ENCODE measurements at regions not wholly inside any gene's neighbourhood (a gene's known extent, or its start where the extent isn't known, plus 50 kb on each side); places are given as distances from the start of the nearest gene placed in this dataset.
"Not testable (repeated sequence)": the region's sequence is repeated elsewhere in the genome, so short reads cannot be mapped to it uniquely, and the experiment has no call there.

DNA sequence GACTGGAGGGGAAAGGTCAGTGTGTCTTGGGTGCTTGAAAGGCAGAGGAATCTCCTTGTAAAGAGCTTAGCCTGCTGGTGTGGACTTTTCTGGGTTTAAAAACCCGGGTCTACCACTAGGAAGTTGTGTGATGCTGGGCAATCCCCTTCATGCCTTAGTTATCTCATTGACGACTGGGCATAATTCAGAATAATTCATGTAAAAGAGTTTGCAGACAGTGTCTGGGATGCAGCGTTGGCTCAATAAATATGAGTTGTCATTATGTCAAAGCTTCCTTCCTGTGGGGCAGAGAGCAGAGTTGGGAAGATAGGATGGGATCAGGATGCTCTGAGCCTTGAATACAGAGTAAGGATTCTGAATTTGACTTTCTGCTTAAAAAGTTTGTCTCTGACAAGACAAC is 196.4 kb downstream of the ADRA2A start:
- no peak for DNase-seq

DNA sequence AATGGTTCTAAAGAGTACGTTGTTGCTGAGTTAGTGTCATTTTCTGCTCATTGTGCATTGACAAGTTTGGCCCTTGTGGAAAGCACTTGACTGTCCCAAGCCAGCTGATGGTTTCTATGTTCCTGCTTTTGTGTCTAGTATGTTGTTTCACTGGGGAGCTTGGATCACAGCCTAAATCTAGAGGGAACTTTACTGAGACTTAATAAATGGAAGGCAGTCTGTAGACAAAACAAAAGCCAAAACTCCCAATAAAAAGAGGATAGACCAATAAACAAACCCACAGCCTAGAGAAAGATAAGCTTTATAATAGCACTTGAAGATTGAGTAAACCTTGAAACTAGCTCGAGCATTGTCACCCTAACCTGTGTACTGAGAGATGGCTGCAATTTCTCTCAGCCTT is 196.8 kb downstream of the ADRA2A start:
- DNase-seq = no peak

DNA sequence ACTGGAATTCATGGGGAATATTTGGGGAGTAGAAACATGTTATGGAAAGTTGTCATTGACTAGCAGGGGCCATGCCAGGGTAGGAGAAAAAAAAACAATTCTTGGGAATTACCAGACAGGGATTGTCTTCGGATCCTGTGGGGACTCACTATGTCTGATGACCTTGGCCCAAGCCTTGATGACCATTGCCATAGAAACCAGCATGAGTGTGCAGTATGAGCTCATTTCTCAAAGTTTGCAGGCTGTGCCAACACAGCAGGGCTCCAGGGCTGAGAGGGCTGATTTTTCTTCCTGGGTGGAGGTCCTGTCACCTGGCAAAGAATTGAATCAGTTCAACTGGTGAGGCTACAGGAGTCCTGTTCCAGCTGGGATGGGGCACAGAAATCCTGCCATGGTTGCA is 198.3 kb downstream of the ADRA2A start:
- DNase-seq = no peak

DNA sequence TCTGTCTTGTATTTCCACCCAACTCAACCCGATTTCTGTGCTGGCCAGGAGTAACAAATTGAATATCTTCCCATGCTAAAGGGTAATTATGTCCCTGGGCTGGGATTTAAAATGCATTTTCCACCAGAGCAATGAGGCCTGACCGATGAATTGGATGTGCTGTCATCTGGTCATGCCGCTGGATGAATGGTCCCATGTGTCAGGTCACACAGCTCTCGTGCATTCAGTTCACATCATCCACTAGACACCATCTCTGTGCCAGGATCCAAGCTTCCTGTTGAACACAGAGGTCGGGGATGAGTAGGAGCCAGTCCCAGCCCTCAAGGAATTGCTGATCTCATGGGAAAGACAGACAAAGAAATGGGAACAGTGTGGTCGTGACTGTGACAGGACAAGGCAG is 200.8 kb downstream of the ADRA2A start:
- DNase-seq = no peak

DNA sequence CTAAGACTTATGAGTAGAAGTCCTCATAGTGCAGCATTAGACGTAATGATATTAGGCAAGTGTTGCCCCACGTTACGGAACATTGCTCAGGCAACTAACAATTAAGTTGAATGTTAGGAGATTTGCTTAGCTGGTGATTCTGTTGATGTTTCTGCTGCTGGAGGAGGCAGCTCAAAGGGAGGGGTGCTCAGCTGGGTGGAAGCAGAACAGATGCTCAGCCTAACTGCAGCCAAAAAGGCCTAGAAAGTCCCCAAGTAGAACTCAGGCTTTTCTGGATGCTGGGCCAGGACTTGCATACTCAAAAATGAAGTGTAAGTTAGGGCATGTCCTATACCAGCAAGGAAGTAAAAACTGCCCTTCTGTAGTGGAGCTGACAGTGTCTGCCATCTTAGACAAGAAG is 201.4 kb downstream of the ADRA2A start:
- DNase-seq = no peak

DNA sequence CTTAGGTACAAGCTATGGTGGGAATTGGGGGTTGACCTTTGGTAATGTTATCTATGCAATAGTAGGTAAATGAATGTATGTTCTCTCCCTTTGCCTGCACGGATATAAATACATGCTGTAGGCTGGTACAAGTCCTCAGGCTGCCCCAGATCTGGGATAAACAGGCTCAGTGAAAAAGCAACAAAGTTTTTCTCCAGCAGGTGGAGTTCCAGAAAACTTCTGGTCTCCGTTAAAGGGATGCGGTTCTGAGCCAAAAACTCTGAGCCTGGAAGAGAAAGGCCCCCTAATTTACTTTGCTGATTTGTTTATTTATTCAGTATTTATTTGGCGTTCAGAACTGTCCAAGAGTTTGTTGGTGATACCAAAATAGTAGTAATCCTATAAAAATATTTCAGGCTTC is 204.7 kb downstream of the ADRA2A start:
- no peak for DNase-seq

DNA sequence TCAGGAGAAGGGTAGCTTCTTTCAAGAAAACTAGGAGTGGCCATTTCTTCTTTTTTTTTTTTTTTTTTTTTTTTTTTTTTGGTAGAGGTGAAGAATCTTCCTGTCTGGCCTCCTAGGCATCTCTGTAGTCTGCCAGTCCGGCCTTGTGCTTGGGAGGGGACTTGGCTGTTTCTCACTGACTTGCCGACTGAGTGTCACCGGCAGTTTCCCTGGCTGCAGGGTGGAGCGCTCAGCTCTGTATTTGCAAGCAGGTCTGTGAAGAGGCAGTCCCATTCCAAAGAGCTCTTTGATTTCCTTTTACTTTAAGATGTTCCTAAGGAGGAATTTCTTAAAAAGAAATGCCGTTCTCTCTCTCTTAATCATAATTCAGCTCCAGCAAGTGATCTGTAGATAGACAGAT is 212.6 kb downstream of the ADRA2A start:
- DNase-seq = no peak

DNA sequence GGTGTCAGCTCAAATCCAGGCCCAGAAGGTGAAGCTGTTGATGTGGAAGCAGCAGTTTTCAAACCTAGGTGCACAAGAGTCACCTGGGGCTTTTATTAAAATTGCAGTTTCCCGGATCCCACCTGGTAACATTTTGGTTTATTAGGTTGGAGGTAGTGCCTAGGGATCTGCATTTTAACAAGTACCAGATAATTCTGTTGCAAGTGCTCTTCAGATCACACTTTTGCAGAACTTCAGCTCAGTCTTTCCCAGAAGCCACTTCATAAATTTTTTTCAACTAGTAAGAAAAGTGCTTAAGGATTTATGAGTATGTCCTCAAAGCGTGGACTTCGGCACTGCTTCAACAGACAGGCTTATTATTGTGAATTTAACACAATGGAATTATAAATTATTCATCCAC is 213.8 kb downstream of the ADRA2A start:
- DNase-seq = no peak

DNA sequence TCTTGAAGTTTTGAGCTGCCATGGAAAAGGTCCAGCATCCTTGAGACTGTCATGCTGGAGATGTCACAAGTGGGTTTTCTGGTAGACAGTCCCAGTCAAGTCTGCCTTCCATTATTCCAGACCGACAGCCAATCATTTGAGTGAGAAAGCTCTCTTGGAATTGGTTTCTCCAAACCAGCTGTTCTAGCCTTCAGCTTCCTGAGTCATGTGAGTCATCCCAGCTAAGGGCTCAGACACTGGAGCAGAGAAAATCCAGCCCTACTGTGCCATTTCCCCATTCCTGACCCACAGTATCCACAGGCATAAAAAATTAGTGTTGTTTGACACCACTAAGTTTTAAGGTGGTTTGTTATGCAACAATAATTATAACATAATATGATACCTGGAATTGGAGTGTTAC is 219.0 kb downstream of the ADRA2A start:
- no peak for DNase-seq

DNA sequence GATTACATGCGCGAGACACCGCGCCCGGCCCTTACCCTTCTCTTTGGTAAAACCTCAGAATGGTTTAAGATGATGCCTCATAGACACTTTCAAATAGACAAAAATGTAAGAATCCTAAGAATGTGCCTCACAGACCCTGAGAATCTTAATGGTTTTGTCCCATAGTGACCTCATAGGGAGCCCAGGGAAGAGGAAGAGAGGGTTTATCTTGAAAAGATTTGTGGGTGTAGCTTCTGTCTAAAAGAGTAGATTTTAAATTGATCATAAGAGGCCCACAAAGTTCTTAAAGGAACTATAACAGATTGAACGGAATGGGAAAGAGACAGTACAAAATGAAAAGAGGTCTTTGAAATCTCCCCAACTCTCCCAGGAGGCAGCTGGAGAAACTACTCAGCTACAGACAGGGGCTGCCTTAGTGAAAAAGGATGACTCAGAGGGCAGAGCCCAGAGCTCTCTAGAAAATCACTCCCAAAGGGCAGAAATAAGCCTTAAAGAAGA is 220.6 kb downstream of the ADRA2A start:
- DNase-seq = no peak

DNA sequence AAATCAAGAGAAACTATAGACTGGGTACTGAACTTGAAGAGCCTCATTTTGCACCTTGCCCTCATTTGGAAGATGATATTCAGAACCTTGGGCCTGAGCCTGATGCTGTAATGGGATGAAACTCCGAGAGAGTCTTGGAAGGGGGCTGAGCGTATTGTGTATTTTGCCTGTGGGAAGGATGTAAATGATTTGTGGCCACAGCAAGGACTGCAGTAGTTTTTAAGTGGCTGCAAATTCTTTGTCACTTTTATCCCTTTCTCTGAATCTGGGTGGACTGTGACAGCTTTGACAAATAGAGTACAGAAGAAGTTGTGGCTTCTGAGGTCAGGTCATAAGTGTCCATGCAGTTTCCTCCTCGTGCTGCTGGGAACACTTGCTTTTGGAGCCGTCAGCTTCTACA is 221.2 kb downstream of the ADRA2A start:
- no peak for DNase-seq

DNA sequence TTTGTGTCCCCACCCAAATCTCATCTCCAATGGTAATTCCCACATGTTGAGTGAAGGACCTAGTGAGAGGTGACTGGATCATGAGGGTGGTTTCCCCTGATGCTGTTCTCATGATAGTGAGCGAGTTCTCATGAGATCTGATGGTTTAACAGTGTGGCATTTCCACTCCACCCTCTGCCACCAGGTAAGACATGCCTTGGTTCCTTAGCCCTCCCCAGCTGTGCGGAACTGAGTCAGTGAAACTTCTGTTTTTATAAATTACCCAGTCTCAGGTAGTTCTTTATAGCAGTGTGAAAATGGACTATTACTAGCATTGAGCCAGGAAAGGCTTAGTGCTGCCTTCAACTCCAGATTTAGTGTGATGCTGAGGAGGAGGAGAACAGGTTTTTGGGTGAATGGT is 222.2 kb downstream of the ADRA2A start:
- DNase-seq = no peak

DNA sequence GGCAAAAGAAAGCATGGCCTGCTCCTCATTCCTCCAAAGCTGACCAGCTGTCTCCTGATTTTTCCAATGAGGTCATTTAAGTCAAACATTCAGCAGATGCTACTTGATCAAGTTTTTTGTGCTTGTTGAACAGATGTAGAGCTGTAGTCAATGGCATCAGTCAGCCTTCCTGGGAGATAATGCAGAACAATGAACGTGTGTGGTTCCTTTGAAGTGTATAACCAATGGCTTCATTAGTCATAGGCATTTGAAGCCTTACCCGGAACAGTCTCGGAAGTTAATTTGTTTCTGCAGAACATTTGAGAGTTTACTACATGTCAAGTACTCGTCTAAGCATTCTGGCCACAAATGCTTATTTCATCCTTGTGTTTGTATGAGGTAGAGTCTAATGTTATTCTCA is 227.1 kb downstream of the ADRA2A start:
- DNase-seq = no peak

DNA sequence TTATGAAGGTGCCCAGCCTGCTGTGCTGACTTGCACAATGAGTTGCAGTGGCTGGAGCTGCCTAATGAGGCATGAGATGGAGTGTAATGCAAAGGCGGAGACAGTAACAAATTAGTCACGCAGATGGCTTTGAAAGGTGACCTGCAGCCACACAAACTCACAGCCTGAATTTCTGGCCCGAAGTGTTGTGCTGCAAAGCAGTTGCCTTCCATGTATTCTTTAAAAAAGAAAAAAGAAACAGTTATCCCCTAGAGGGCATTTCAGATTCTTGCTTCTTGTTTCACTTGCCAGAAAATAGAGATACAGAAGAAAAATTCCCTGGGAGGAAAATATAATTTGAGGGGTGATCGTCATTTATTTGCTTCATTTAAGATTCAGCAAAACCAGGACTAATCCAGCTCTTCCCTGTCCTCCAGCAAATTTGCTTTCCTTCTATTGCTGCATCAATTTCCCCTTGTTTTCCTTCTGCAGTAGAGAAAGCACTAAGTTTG is 239.9 kb downstream of the ADRA2A start:
- DNase-seq = no peak

DNA sequence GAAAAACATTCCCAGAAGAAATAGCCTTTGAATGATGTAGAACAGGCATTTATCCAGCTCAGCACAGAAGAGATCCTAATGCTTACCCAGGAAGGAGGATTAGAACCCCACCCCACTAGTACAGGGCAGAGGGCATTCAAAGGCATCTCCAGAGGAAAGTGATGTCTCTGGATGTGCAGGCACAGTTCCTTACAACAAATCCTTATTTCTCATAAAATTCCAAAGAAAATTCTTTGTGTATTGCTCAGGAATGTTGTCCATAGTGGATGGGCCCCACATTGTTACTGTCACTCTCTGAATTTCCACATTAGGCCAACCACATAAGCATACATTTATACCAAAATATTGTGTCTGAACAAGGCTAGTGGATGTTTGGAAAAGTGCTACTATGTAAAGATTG is 243.0 kb downstream of the ADRA2A start:
- DNase-seq = no peak

DNA sequence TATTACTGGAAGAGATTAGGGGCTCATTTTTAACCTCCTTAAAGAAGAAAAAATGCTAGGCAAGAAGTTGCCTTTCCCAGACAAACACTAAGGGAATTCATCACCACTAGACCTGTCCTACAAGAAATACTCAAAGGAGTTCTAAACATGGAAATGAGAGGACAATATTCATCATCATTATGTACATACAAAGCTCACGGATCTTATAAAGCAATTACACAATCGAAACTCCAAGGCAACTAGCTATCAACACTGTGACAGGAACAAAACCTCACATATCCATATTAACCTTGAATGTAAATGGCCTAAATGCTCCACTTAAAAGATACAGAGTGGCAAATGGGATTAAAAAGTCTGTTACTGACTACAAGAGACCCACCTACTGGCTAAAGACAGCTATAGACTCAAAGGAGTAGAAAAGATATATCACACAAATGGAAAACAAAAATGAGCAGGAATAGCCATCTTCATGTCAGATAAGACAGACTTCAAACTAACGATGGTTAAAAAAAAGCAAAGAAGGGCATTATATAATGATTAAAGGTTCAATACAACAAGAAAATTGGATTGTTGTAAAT is 246.6 kb downstream of the ADRA2A start:
- peak; percentile 1 for DNase-seq

DNA sequence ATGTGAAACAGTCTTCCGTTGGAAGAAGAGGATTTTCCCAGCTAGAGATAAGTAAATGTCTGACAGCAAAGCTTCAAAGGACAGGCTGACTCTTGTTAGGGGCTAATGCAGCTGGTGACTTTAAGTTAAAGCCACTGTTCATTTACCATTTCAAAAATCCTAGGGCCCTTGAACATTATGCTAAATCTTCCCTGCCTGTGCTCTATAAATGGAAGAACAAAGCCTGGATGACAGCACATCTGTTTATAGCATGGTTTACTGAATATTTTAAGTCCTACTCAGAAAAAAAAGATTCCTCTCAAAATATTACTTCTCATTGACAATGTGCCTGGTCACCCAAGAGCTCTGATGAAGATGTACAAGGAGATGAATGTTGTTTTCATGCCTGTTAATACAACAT is 255.3 kb downstream of the ADRA2A start:
- DNase-seq = not testable (repeated sequence)

DNA sequence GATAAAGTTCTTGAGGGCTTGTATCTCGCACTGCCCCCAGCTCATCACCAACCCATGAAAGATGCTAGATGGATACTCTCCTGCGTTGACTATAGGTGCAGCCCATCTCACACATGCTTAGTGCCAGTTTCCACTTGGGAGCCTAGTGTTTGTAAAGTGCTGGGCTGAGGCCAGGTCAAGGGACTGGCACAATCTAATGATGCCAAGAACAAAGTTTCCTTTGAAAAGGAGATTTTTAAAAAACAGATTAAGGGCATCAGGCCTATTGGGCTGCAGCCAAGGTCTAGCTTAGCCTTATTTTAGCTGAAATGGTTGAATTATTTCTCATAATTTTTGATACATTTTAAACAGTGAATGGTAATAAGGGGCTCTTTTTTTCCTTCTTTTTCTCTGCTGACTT is 259.0 kb downstream of the ADRA2A start:
- no peak for DNase-seq

DNA sequence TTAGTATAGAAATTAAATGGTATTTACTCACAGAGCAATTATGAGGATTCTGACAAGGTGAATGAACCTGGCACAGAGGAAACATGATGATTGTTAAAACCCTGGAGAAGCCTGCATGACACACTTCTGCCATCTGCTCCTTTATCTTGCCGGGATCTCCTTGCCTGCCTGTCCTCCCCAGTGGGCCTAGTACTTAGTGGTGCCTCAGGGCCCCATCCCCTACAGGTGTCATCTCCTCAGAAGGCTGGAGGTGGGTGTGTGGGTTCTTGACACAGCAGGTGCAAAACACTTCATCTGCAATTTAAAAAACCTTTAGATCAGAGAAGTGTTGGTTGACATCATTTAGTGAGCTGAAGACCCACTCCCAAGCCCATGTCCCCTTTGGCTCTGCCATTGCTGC is 261.2 kb downstream of the ADRA2A start:
- DNase-seq = no peak

DNA sequence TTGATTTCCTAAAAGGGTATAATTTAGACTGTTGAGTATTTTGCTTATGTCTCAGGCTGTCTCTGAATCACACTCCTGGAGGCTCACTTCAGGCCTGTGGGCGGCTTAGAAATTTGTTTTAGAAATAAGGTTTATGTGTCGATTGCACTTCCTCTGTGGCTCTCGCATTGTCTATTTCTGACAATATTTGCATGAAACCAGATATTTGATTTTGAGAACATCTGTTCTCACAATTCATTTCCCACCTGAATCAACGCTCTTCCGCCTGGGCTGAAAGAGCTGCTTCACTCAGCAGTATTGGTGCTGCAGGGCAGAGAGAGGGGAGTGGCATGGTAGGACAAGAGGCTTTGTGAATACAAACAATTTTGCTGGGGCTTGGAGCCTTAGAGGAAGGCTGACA is 262.0 kb downstream of the ADRA2A start:
- DNase-seq = no peak

DNA sequence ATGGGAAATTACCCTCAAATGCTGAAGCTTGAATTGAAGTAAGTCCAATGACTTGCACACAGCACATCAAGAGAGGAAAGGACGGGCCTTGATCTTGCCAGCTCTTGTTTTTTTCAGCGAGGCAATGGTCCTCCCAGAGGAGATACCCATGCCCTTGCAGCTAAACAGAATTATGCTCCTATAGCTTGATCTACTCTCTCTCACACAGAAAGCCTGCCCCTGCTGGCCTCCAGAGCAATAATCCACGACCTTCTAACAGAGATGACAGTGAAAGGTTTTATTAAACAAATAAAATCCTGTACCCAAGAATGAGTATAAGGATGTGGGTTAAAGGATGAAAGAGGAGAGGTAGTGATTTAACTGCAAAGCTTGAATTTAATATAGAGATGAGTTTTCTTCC is 268.0 kb downstream of the ADRA2A start:
- DNase-seq = no peak

DNA sequence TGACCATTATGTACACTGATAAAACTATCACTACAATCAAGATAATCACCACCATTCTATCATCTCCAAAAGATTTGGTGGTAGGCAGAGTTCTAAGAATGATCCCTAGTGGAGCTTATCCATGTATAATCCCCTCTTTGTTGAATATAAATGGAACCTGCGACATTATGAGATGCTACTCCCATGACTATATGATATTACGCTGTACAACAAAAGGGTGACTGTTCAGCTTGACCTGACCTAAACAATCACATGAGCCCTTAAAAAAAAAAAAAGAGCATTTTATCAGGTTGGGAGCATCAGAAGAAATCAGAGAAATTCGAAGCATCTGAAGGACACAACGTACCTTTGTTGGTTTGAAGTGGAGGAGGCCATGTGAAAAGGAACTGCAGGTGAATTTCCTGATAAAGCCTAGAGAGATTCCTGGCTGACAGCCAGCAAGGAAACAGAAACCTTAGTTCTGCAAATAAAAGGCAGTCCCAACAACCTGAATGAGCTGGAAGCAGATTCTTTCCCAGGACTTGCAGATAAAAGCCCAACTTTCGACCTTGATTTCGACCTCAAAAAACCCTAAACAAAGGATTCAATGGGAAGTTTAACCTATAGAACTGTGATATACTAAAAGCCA is 270.7 kb downstream of the ADRA2A start:
- DNase-seq = no peak

DNA sequence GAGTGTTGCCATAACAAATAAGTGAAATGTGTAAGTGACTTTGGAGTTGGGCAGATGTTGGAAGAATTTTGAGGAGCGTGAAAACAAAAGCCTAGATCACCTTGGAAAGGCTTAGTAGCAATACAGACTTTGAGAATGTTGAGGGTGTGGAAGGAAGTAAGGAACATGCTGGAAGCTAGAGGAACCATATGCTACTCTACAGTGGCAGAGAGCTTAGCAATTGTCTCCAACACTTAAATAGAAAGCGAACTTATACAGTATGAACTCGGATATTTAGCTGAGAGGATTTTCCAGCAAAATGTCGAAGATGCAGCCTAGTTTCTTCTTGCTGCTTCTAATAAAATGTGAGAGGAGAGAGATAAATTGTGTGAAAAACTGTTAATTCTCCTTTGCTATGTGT is 271.2 kb downstream of the ADRA2A start:
- DNase-seq = no peak

DNA sequence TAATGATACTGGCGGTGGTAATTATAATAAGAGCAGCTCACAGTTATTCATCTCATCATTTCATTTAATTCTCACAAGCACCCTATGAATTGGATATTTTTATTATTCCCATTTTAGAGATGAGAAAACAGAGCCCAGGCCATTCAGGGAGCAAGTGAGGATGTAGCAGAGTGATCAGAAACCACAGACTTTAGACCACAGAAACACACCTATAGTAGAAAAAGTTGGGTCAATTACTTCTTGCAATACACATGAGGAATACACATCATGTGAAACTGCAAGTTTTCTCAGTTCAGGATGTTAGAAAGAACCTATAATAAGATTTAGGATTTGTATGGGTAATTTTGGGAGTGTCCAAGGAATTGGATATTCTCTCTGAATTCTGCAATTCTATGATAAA is 278.0 kb downstream of the ADRA2A start:
- DNase-seq = no peak

DNA sequence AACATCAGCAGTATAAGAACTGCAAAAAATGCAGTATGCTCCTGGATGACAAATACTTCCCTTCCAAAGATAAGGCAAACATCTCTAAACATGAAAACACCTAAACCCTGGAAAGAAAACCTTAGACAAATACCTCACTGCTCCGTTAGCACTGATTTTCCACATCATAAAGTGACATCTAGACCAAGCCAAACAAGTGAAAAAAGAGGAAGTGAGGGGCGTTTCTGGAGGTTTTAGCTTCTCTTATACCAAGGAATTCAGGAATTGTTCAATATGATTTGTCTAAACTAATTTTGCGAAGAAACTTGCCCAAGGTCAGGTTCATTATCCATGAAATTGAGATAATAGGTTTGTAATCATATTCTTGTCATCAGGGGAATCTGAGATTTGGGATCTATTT is 279.7 kb downstream of the ADRA2A start:
- no peak for DNase-seq
